ENCODE measurements at regions not wholly inside any gene's neighbourhood (a gene's known extent, or its start where the extent isn't known, plus 50 kb on each side); places are given as distances from the start of the nearest gene placed in this dataset.

- DNase-seq (no peak), FAIRE-seq (no peak), ATAC-seq (no peak)
- H3K4me1 ChIP-seq, result no peaks in the 10 kb centered on the region
- WGBS, 2 donors, result 61 to 62% methylated on average over 6 of the region's 6 CpGs
- no peaks in the 10 kb centered on the region for H3K36me3 ChIP-seq
- intact Hi-C loops (cut with DNase I), result no loop called here
- TF ChIP-seq, protein P1, sequence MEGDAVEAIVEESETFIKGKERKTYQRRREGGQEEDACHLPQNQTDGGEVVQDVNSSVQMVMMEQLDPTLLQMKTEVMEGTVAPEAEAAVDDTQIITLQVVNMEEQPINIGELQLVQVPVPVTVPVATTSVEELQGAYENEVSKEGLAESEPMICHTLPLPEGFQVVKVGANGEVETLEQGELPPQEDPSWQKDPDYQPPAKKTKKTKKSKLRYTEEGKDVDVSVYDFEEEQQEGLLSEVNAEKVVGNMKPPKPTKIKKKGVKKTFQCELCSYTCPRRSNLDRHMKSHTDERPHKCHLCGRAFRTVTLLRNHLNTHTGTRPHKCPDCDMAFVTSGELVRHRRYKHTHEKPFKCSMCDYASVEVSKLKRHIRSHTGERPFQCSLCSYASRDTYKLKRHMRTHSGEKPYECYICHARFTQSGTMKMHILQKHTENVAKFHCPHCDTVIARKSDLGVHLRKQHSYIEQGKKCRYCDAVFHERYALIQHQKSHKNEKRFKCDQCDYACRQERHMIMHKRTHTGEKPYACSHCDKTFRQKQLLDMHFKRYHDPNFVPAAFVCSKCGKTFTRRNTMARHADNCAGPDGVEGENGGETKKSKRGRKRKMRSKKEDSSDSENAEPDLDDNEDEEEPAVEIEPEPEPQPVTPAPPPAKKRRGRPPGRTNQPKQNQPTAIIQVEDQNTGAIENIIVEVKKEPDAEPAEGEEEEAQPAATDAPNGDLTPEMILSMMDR (IDR thresholded peaks at IDR 0.05), result no peak
- H3K9me3 ChIP-seq, result no peaks in the 10 kb centered on the region
- H3K27ac ChIP-seq, result no peak overlapping the region
- no peak overlapping the region for H3K4me3 ChIP-seq
- H3K27me3 ChIP-seq, result peaks cover 0 to 6% (median 0%) of the 10 kb centered on the region in 4 donors
Measured at GRCh38 chr1:167152192-167152876, 58.5 kb downstream of the STYXL2 start.

DNA sequence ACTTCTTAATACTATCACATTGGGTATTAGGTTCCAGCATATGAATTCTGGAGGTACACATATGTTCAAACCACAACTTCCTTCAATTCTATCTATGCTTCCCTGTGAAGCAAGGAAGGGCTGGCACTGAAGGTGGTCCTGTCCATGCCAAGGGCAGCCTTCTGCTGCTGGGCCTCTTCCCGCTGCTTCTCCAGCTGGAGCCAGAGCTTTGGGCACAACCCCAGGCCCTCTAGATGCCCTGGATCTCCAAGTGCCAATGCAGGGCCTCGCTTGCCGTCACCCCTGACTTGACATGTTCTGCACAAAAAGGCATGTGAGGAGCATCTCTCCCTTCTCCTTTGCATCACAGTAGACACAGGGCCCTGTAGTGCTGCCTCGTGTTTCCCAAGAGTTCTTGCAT, 62.6 kb downstream of the STYXL2 start:
- TF ChIP-seq, protein P1 (IDR thresholded peaks at IDR 0.05), result no peak
- intact Hi-C loops (cut with DNase I), result no loop called here
- no peaks in the 10 kb centered on the region for H3K4me1 ChIP-seq
- no peak for DNase-seq
- H3K9me3 ChIP-seq, result no peaks in the 10 kb centered on the region
- no peaks in the 10 kb centered on the region for H3K36me3 ChIP-seq
- WGBS, 2 donors, result 70 to 84% methylated on average over 4 of the region's 4 CpGs
- FAIRE-seq, result no peak
- no peaks in the 10 kb centered on the region for H3K27me3 ChIP-seq
- H3K4me3 ChIP-seq, result no peak overlapping the region
- no peak overlapping the region for H3K27ac ChIP-seq
- no peak for ATAC-seq

DNA sequence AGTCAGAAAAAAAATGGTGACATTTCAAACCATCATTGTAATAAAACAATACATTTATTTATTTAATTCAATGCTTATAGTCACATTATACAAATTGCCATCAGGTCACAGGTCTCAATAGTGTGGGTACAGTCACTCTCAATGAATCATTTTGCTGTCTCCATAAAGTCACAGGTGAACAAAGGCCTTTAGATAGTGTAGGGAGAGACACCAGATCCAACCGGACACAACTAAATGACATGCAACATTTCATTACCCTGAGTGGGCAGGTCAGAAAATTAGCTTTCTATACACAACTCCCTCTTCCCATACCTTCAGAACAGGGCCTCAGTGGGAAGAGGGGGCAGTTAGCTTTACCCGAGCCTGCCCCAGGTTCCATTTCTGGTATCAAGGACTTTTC, 63.2 kb downstream of the STYXL2 start:
- TF ChIP-seq, protein P1 (IDR thresholded peaks at IDR 0.05), result no peak
- no peak overlapping the region for H3K27ac ChIP-seq
- no peaks in the 10 kb centered on the region for H3K36me3 ChIP-seq
- DNase-seq (no peak), FAIRE-seq (no peak), ATAC-seq (no peak)
- no peaks in the 10 kb centered on the region for H3K9me3 ChIP-seq
- no peaks in the 10 kb centered on the region for H3K27me3 ChIP-seq
- H3K4me3 ChIP-seq, result no peak overlapping the region
- intact Hi-C loops (cut with DNase I), result no loop called here
- H3K4me1 ChIP-seq, result no peaks in the 10 kb centered on the region
- WGBS, 2 donors, result 64% methylated on average over 2 of the region's 2 CpGs

GRCh38 chr1:167158111-167158812, 62.4 kb upstream of the POU2F1 start:
- no peak for FAIRE-seq
- intact Hi-C loops (cut with DNase I), result no loop called here
- Histone ChIP-seq H3K9me3 (no peaks in the 10 kb centered on the region), H3K4me3 (no peak overlapping the region), H3K4me1 (no peaks in the 10 kb centered on the region), H3K36me3 (no peaks in the 10 kb centered on the region), H3K27ac (no peak overlapping the region), H3K27me3 (no peaks in the 10 kb centered on the region)
- TF ChIP-seq, protein P1 (IDR thresholded peaks at IDR 0.05), result no peak
- no peak for ATAC-seq
- DNase-seq, result no peak
- 53 to 58% methylated on average over 6 of the region's 6 CpGs for WGBS, 2 donors

GRCh38 chr1:167158813-167159275, 61.8 kb upstream of the POU2F1 start:
- H3K9me3 ChIP-seq, result no peaks in the 10 kb centered on the region
- no peaks in the 10 kb centered on the region for H3K36me3 ChIP-seq
- TF ChIP-seq, protein P1 (IDR thresholded peaks at IDR 0.05), result no peak
- ATAC-seq, result no peak
- 71 to 76% methylated on average over 3 of the region's 3 CpGs for WGBS, 2 donors
- H3K27me3 ChIP-seq, result peaks cover 0 to 2% (median 0%) of the 10 kb centered on the region in 4 donors
- no peak overlapping the region for H3K27ac ChIP-seq
- no peak overlapping the region for H3K4me3 ChIP-seq
- no peak for FAIRE-seq
- H3K4me1 ChIP-seq, result no peaks in the 10 kb centered on the region
- no peak for DNase-seq
- intact Hi-C loops (cut with DNase I), result no loop called here

All from pancreas (tissue), 10 donors.